ENCODE measurements at regions not wholly inside any gene's neighbourhood (a gene's known extent, or its start where the extent isn't known, plus 50 kb on each side); places are given as distances from the start of the nearest gene placed in this dataset.

GRCh38 chr12:73361156-73361863, 1089.1 kb downstream of the TRHDE start:
- H3K9me3 ChIP-seq = no peaks in the 10 kb centered on the region
- TF ChIP-seq CTCF (IDR thresholded peaks at IDR 0.05) (no peak), EP300 (IDR thresholded peaks at IDR 0.05) (no peak), POLR2A (IDR thresholded peaks at IDR 0.05) (no peak)
- no peak for DNase-seq (ENCODE audit: low spot score in 2 of 2)
- H3K27ac ChIP-seq = no peak overlapping the region
- no peaks in the 10 kb centered on the region for H3K4me1 ChIP-seq
- no peak overlapping the region for H3K4me3 ChIP-seq
- no peaks in the 10 kb centered on the region for H3K36me3 ChIP-seq
- no peaks in the 10 kb centered on the region for H3K27me3 ChIP-seq

GRCh38 chr12:73361864-73362230, 1089.7 kb downstream of the TRHDE start:
- Histone ChIP-seq H3K4me1 (no peaks in the 10 kb centered on the region), H3K27ac (no peak overlapping the region), H3K9me3 (no peaks in the 10 kb centered on the region), H3K4me3 (no peak overlapping the region), H3K36me3 (no peaks in the 10 kb centered on the region), H3K27me3 (no peaks in the 10 kb centered on the region)
- TF ChIP-seq CTCF (IDR thresholded peaks at IDR 0.05) = no peak
- no peak for TF ChIP-seq POLR2A (IDR thresholded peaks at IDR 0.05)
- TF ChIP-seq EP300 (IDR thresholded peaks at IDR 0.05) = no peak
- DNase-seq (ENCODE audit: low spot score in 2 of 2) = no peak
- WGBS, 2 donors = 69 to 71% methylated on average over 4 of the region's 4 CpGs

GRCh38 chr12:73362666-73363065, 1090.5 kb downstream of the TRHDE start:
- WGBS, 2 donors = 77 to 86% methylated on average over 1 of the region's 1 CpG

GRCh38 chr12:73372856-73373255, 1100.7 kb downstream of the TRHDE start:
- no peak for TF ChIP-seq EP300 (IDR thresholded peaks at IDR 0.05)
- no peak overlapping the region for H3K27ac ChIP-seq
- no peak overlapping the region for H3K4me3 ChIP-seq
- no peak for DNase-seq (ENCODE audit: low spot score in 2 of 2)
- peaks cover 0 to 6% (median 0%) of the 10 kb centered on the region in 4 donors for H3K9me3 ChIP-seq
- no peaks in the 10 kb centered on the region for H3K4me1 ChIP-seq
- 75 to 84% methylated on average over 1 of the region's 1 CpG for WGBS, 2 donors
- no peaks in the 10 kb centered on the region for H3K36me3 ChIP-seq
- no peaks in the 10 kb centered on the region for H3K27me3 ChIP-seq

More at GRCh38 chr12:73362666-73363065, 1090.5 kb downstream of the TRHDE start:
- no peaks in the 10 kb centered on the region for H3K27me3 ChIP-seq
- TF ChIP-seq EP300 (IDR thresholded peaks at IDR 0.05) (no peak), CTCF (IDR thresholded peaks at IDR 0.05) (no peak), POLR2A (IDR thresholded peaks at IDR 0.05) (no peak)
- H3K36me3 ChIP-seq = no peaks in the 10 kb centered on the region
- H3K9me3 ChIP-seq = no peaks in the 10 kb centered on the region
- no peak overlapping the region for H3K4me3 ChIP-seq
- DNase-seq (ENCODE audit: low spot score in 2 of 2) = no peak
- H3K27ac ChIP-seq = no peak overlapping the region
- no peaks in the 10 kb centered on the region for H3K4me1 ChIP-seq

GRCh38 chr12:73374360-73374759, 1102.2 kb downstream of the TRHDE start:
- TF ChIP-seq EP300 (IDR thresholded peaks at IDR 0.05) = no peak
- TF ChIP-seq POLR2A (IDR thresholded peaks at IDR 0.05) = no peak
- TF ChIP-seq CTCF (IDR thresholded peaks at IDR 0.05) = no peak
- Histone ChIP-seq H3K4me1 (no peaks in the 10 kb centered on the region), H3K27me3 (no peaks in the 10 kb centered on the region), H3K4me3 (no peak overlapping the region), H3K9me3 (peaks cover 0 to 6% (median 0%) of the 10 kb centered on the region in 4 donors), H3K36me3 (no peaks in the 10 kb centered on the region), H3K27ac (no peak overlapping the region)
- DNase-seq (ENCODE audit: low spot score in 2 of 2) = no peak

Measured in tibial nerve (tissue), 4 donors.